GM12878 (cell line): ENCODE measurements at regions not wholly inside any gene's neighbourhood (a gene's known extent, or its start where the extent isn't known, plus 50 kb on each side); places are given as distances from the start of the nearest gene placed in this dataset.

ENCODE experiments used
- ATF7 ChIP-seq: fragments of 450-650 bp; IDR thresholded peaks from 2 replicates; pipeline ENCODE4 v1.6.1; 2016; ENCODE audit warnings: low read depth, mild to moderate bottlenecking
- HSF1 ChIP-seq: fragments of 150-350 bp; IDR thresholded peaks from 2 replicates; pipeline ENCODE4 v1.6.1; 2014; ENCODE audit warnings: mild to moderate bottlenecking, low read depth, low read length
- NFIC ChIP-seq: IDR thresholded peaks from 2 replicates; pipeline ENCODE4 v1.6.1; 2012; ENCODE audit warnings: low read depth, mild to moderate bottlenecking, inconsistent platforms, low read length, moderate library complexity
- SUPT20H ChIP-seq: IDR thresholded peaks from 2 replicates; pipeline ENCODE4 v1.6.1; 2011; ENCODE audit warnings: low read depth, mild to moderate bottlenecking, low read length, moderate library complexity, borderline replicate concordance; ENCODE audit not compliant: control insufficient read depth
- TAF1 ChIP-seq: IDR thresholded peaks from 2 replicates; pipeline ENCODE4 v1.6.1; 2011; ENCODE audit warnings: mild to moderate bottlenecking, low read depth, low read length, borderline replicate concordance

GRCh38 chr5:124341066-124341858 is 405.2 kb downstream of the ZNF608 start:
- no peak for TF ChIP-seq HSF1
- no peak for TF ChIP-seq TAF1
- no peak for TF ChIP-seq ATF7
- no peak for TF ChIP-seq SUPT20H
- TF ChIP-seq NFIC: no peak
